SK-N-SH treated with all-trans-retinoic acid at 6 μM for 48 hours (cell line): ENCODE measurements at regions not wholly inside any gene's neighbourhood (a gene's known extent, or its start where the extent isn't known, plus 50 kb on each side); places are given as distances from the start of the nearest gene placed in this dataset.

Experiments
- ATAC-seq: fragments of 200-7000 bp; cut with Tn5 transposase; 3 replicates; pipeline ENCODE4 v1.9.1; 2020; ENCODE audit warnings: mild to moderate bottlenecking, moderate library complexity
- ARNTL ChIP-seq: fragments of 450-650 bp; formaldehyde crosslinking; IDR thresholded peaks from 2 replicates; pipeline ENCODE4 v1.5.0; 2020; ENCODE audit warnings: low read depth, mild to moderate bottlenecking, moderate library complexity, borderline replicate concordance
- BACH2 ChIP-seq: fragments of 250-450 bp; sonication (Bioruptor Pico); IDR thresholded peaks from 2 replicates; pipeline ENCODE4 v1.9.0; 2021; ENCODE audit warnings: mild to moderate bottlenecking, borderline replicate concordance
- CREB5 ChIP-seq: fragments of 250-450 bp; sonication (Bioruptor Pico); IDR thresholded peaks from 2 replicates; pipeline ENCODE4 v1.5.1; 2020; ENCODE audit warnings: low read depth, mild to moderate bottlenecking, moderate library complexity
- CSDC2 ChIP-seq: fragments of 250-450 bp; sonication (Bioruptor Pico); IDR thresholded peaks from 2 replicates; pipeline ENCODE4 v1.5.0; 2020; ENCODE audit warnings: mild to moderate bottlenecking, moderate library complexity
- ESRRG ChIP-seq: fragments of 250-450 bp; sonication (Bioruptor Pico); IDR thresholded peaks from 2 replicates; pipeline ENCODE4 v1.6.1; 2021; ENCODE audit warnings: mild to moderate bottlenecking
- GLIS3 ChIP-seq: fragments of 250-450 bp; sonication (Bioruptor Pico); IDR thresholded peaks from 2 replicates; pipeline ENCODE4 v1.5.0; 2020; ENCODE audit warnings: mild to moderate bottlenecking, moderate library complexity
- ISL1 ChIP-seq: fragments of 250-450 bp; sonication (Bioruptor Pico); IDR thresholded peaks from 2 replicates; pipeline ENCODE4 v2.1.2; 2022; ENCODE audit warnings: mild to moderate bottlenecking, moderate library complexity
- OSR1 ChIP-seq: fragments of 250-450 bp; sonication (Bioruptor Pico); IDR thresholded peaks from 2 replicates; pipeline ENCODE4 v1.8.0; 2022; ENCODE audit warnings: moderate library complexity, mild to moderate bottlenecking, inconsistent platforms
- PPARA ChIP-seq: fragments of 250-450 bp; sonication (Bioruptor Pico); IDR thresholded peaks from 2 replicates; pipeline ENCODE4 v1.5.0; 2020; ENCODE audit warnings: mild to moderate bottlenecking, borderline replicate concordance
- RARB ChIP-seq: fragments of 250-450 bp; sonication (Bioruptor Pico); IDR thresholded peaks from 2 replicates; pipeline ENCODE4 v1.8.0; 2021; ENCODE audit warnings: mild to moderate bottlenecking, moderate library complexity
- SNAI2 ChIP-seq: fragments of 250-450 bp; sonication (Bioruptor Pico); IDR thresholded peaks from 2 replicates; pipeline ENCODE4 v1.5.0; 2020; ENCODE audit warnings: mild to moderate bottlenecking, moderate library complexity
- TCF4 ChIP-seq: fragments of 250-450 bp; sonication (Bioruptor Pico); IDR thresholded peaks from 2 replicates; pipeline ENCODE4 v1.8.0; 2021; ENCODE audit warnings: mild to moderate bottlenecking, moderate library complexity, borderline replicate concordance
- TOX ChIP-seq: fragments of 250-450 bp; sonication (Bioruptor Pico); IDR thresholded peaks from 2 replicates; pipeline ENCODE4 v1.8.0; 2021; ENCODE audit warnings: mild to moderate bottlenecking, moderate library complexity, borderline replicate concordance
- ZC3H10 ChIP-seq: fragments of 250-450 bp; sonication (Bioruptor Pico); IDR thresholded peaks from 2 replicates; pipeline ENCODE4 v1.5.1; 2021; ENCODE audit warnings: mild to moderate bottlenecking, moderate library complexity
- ZFP3 ChIP-seq: fragments of 250-450 bp; sonication (Bioruptor Pico); IDR thresholded peaks from 2 replicates; pipeline ENCODE4 v1.5.0; 2020; ENCODE audit warnings: mild to moderate bottlenecking, moderate library complexity
- ZNF565 ChIP-seq: fragments of 450-650 bp; formaldehyde crosslinking; conservative IDR thresholded peaks from 2 replicates; pipeline ENCODE4 v1.5.0; 2020; ENCODE audit warnings: low read depth, mild to moderate bottlenecking, moderate library complexity
- ZNF70 ChIP-seq: fragments of 450-650 bp; formaldehyde crosslinking; IDR thresholded peaks from 2 replicates; pipeline ENCODE4 v1.5.0; 2020; ENCODE audit warnings: mild to moderate bottlenecking, moderate library complexity
- ZNF8 ChIP-seq: fragments of 450-650 bp; formaldehyde crosslinking; IDR thresholded peaks from 2 replicates; pipeline ENCODE4 v1.5.0; 2020; ENCODE audit warnings: mild to moderate bottlenecking, moderate library complexity
- TF ChIP-seq, protein P1 (sequence below): fragments of 250-450 bp; sonication (Bioruptor Pico); IDR thresholded peaks from 2 replicates; pipeline ENCODE4 v1.8.0; 2021; ENCODE audit warnings: low read depth, mild to moderate bottlenecking, moderate library complexity, borderline replicate concordance
- TF ChIP-seq, protein P2 (sequence below): fragments of 250-450 bp; sonication (Bioruptor Pico); IDR thresholded peaks from 2 replicates; pipeline ENCODE4 v1.5.0; 2020; ENCODE audit warnings: mild to moderate bottlenecking, moderate library complexity
- TF ChIP-seq, protein P3 (sequence below): fragments of 250-450 bp; sonication (Bioruptor Pico); IDR thresholded peaks from 2 replicates; pipeline ENCODE4 v1.5.1; 2021; ENCODE audit warnings: mild to moderate bottlenecking, moderate library complexity

DNA sequence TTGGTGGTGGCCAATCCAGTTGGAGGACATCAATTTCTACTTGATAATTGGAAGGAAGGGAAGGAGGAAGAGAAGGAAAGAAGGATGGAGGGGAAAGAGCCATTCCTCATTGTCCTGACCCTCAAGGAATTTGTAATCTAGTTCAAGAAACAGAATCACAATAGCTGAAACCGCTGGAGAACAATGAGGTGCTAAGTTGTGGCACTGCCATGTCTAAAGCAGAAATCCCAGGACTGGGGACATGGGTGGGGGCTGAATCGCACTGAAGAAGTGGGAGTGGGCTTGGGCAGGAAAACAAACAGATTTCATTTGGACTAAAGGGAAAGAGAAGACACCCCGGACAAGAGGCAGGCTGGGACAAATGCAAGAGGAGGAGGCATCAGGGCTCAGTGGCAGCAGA, 183.6 kb downstream of the UACA start:
- TF ChIP-seq ZNF565 (no peak), RARB (CRISPR knock-in tag) (no peak), ESRRG (no peak), ZFP3 (CRISPR knock-in tag) (no peak), TCF4 (CRISPR knock-in tag) (no peak), ZC3H10 (CRISPR knock-in tag) (no peak), CREB5 (CRISPR knock-in tag) (no peak), OSR1 (no peak), TOX (CRISPR knock-in tag) (no peak), ISL1 (no peak)
- TF ChIP-seq, protein P1, sequence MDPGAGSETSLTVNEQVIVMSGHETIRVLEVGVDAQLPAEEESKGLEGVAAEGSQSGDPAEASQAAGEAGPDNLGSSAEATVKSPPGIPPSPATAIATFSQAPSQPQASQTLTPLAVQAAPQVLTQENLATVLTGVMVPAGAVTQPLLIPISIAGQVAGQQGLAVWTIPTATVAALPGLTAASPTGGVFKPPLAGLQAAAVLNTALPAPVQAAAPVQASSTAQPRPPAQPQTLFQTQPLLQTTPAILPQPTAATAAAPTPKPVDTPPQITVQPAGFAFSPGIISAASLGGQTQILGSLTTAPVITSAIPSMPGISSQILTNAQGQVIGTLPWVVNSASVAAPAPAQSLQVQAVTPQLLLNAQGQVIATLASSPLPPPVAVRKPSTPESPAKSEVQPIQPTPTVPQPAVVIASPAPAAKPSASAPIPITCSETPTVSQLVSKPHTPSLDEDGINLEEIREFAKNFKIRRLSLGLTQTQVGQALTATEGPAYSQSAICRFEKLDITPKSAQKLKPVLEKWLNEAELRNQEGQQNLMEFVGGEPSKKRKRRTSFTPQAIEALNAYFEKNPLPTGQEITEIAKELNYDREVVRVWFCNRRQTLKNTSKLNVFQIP (CRISPR knock-in tag) = no peak
- TF ChIP-seq, all 23 proteins: peak for 0
- ATAC-seq = no peak

DNA sequence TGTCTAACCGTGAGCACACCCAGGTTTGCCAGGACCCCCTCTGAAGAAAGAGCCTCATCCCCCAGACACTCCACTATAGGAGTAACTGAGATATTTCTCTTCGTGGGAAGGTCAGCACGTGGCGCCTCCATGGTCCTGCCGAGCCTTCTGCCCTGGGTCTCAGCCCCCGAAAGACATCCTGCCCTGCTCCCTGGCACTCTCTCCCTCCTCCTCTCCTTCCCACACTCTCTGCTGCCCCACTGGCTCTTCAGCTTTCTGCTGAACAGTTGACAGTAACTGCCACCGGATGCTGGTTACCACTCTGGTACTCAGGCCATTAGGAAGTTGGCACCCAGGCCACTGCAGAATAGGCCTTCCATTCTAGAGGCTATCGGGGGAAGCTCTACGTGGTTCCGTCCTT, 185.2 kb downstream of the UACA start:
- ATAC-seq = no peak
- TF ChIP-seq, protein P2, sequence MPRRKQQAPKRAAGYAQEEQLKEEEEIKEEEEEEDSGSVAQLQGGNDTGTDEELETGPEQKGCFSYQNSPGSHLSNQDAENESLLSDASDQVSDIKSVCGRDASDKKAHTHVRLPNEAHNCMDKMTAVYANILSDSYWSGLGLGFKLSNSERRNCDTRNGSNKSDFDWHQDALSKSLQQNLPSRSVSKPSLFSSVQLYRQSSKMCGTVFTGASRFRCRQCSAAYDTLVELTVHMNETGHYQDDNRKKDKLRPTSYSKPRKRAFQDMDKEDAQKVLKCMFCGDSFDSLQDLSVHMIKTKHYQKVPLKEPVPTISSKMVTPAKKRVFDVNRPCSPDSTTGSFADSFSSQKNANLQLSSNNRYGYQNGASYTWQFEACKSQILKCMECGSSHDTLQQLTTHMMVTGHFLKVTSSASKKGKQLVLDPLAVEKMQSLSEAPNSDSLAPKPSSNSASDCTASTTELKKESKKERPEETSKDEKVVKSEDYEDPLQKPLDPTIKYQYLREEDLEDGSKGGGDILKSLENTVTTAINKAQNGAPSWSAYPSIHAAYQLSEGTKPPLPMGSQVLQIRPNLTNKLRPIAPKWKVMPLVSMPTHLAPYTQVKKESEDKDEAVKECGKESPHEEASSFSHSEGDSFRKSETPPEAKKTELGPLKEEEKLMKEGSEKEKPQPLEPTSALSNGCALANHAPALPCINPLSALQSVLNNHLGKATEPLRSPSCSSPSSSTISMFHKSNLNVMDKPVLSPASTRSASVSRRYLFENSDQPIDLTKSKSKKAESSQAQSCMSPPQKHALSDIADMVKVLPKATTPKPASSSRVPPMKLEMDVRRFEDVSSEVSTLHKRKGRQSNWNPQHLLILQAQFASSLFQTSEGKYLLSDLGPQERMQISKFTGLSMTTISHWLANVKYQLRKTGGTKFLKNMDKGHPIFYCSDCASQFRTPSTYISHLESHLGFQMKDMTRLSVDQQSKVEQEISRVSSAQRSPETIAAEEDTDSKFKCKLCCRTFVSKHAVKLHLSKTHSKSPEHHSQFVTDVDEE (CRISPR knock-in tag) = no peak
- no peak for TF ChIP-seq OSR1
- no peak for TF ChIP-seq TOX (CRISPR knock-in tag)
- no peak for TF ChIP-seq ISL1
- TF ChIP-seq ESRRG = no peak
- TF ChIP-seq CSDC2 (CRISPR knock-in tag) = no peak
- TF ChIP-seq, protein P1 (CRISPR knock-in tag) = no peak
- TF ChIP-seq SNAI2 (CRISPR knock-in tag) = no peak
- TF ChIP-seq BACH2 (CRISPR knock-in tag) = no peak
- no peak for TF ChIP-seq CREB5 (CRISPR knock-in tag)
- TF ChIP-seq GLIS3 = no peak
- no peak for TF ChIP-seq TCF4 (CRISPR knock-in tag)
- TF ChIP-seq PPARA (CRISPR knock-in tag) = no peak

DNA sequence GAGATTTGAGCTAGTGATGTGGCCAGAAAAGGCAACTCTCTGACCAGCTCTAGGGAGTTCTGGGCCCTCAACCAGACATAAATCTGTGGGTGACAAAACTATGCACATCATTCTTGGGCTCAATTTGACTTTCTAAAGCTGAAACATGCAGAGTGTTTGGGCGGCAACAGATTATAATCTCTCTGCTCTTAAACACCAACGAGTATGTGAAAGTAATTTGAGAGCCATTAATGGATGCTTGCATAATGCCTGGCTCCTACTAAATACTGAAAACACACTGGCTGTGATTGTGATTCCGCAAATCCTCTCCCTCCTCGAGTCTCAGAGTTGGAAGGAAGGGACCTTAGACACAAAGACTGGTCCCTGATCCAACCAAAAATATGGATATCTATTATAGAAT, 186.7 kb downstream of the UACA start:
- ATAC-seq = no peak
- TF ChIP-seq ZNF70 (CRISPR knock-in tag) (no peak), ISL1 (no peak), ZFP3 (CRISPR knock-in tag) (no peak), TOX (CRISPR knock-in tag) (no peak), CSDC2 (CRISPR knock-in tag) (no peak), ZNF8 (CRISPR knock-in tag) (no peak), ZC3H10 (CRISPR knock-in tag) (no peak), ARNTL (CRISPR knock-in tag) (no peak), RARB (CRISPR knock-in tag) (no peak), PPARA (CRISPR knock-in tag) (no peak), ESRRG (no peak)
- TF ChIP-seq, protein P2 (CRISPR knock-in tag) = no peak
- TF ChIP-seq, protein P1 (CRISPR knock-in tag) = no peak
- TF ChIP-seq, protein P3, sequence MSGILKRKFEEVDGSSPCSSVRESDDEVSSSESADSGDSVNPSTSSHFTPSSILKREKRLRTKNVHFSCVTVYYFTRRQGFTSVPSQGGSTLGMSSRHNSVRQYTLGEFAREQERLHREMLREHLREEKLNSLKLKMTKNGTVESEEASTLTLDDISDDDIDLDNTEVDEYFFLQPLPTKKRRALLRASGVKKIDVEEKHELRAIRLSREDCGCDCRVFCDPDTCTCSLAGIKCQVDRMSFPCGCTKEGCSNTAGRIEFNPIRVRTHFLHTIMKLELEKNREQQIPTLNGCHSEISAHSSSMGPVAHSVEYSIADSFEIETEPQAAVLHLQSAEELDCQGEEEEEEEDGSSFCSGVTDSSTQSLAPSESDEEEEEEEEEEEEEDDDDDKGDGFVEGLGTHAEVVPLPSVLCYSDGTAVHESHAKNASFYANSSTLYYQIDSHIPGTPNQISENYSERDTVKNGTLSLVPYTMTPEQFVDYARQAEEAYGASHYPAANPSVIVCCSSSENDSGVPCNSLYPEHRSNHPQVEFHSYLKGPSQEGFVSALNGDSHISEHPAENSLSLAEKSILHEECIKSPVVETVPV (CRISPR knock-in tag) = no peak
